ENCODE measurements at regions not wholly inside any gene's neighbourhood (a gene's known extent, or its start where the extent isn't known, plus 50 kb on each side); places are given as distances from the start of the nearest gene placed in this dataset.

- DNase-seq, result no peak
Measured at GRCh38 chr3:72313308-72313707, 528.4 kb upstream of the PROK2 start.

- no peak for DNase-seq
Measured at GRCh38 chr3:72312339-72312738, 527.4 kb upstream of the PROK2 start.

GRCh38 chr3:72311425-72311824 lies 526.5 kb upstream of the PROK2 start:
- DNase-seq, result no peak

- no peak for DNase-seq
Measured at GRCh38 chr3:72310419-72311380, 525.8 kb upstream of the PROK2 start.

GRCh38 chr3:72309661-72310418 lies 524.9 kb upstream of the PROK2 start:
- no peak for DNase-seq

- no peak for DNase-seq
Measured at GRCh38 chr3:72308641-72309040, 523.7 kb upstream of the PROK2 start.

- no peak for DNase-seq
Measured at GRCh38 chr3:72307438-72308115, 522.6 kb upstream of the PROK2 start.

GRCh38 chr3:72306800-72307341 lies 521.9 kb upstream of the PROK2 start:
- no peak for DNase-seq

- no peak for DNase-seq
Measured at GRCh38 chr3:72303926-72304325, 519.0 kb upstream of the PROK2 start.

- DNase-seq, result no peak
Measured at GRCh38 chr3:72301779-72302178, 516.8 kb upstream of the PROK2 start.

- DNase-seq, result no peak
Measured at GRCh38 chr3:72300621-72301020, 515.7 kb upstream of the PROK2 start.

- no peak for DNase-seq
Measured at GRCh38 chr3:72299823-72300222, 514.9 kb upstream of the PROK2 start.

GRCh38 chr3:72299321-72299802 lies 514.4 kb upstream of the PROK2 start:
- DNase-seq, result no peak

- DNase-seq, result no peak
Measured at GRCh38 chr3:72298201-72299152, 513.5 kb upstream of the PROK2 start.

- DNase-seq, result no peak
Measured at GRCh38 chr3:72297481-72297880, 512.5 kb upstream of the PROK2 start.

- DNase-seq, result no peak
Measured at GRCh38 chr3:72296477-72297111, 511.6 kb upstream of the PROK2 start.

GRCh38 chr3:72295962-72296450 lies 511.1 kb upstream of the PROK2 start:
- DNase-seq, result no peak

- DNase-seq, result no peak
Measured at GRCh38 chr3:72295276-72295961, 510.5 kb upstream of the PROK2 start.

- no peak for DNase-seq
Measured at GRCh38 chr3:72290859-72291638, 506.1 kb upstream of the PROK2 start.

GRCh38 chr3:72289692-72290071 lies 504.7 kb upstream of the PROK2 start:
- no peak for DNase-seq

Measured in NCI-H1930 (cell line).